ENCODE measurements at regions not wholly inside any gene's neighbourhood (a gene's known extent, or its start where the extent isn't known, plus 50 kb on each side); places are given as distances from the start of the nearest gene placed in this dataset.
"Not testable (repeated sequence)": the region's sequence is repeated elsewhere in the genome, so short reads cannot be mapped to it uniquely, and the experiment has no call there.

- not testable (repeated sequence) for H3K27me3 ChIP-seq (ENCODE audit: control insufficient read depth, insufficient read depth, low read length); DNase-seq (ENCODE audit: low read depth); H3K4me3 ChIP-seq (ENCODE audit: low read depth, low read length); H3K36me3 ChIP-seq (ENCODE audit: control insufficient read depth, insufficient read depth, low read length)
Measured at GRCh38 chr2:111496176-111496575, 375.5 kb downstream of the BCL2L11 start.

GRCh38 chr2:111496860-111497259 is 376.1 kb downstream of the BCL2L11 start:
- not testable (repeated sequence) for H3K27me3 ChIP-seq (ENCODE audit: control insufficient read depth, insufficient read depth, low read length); H3K4me3 ChIP-seq (ENCODE audit: low read depth, low read length); DNase-seq (ENCODE audit: low read depth); H3K36me3 ChIP-seq (ENCODE audit: control insufficient read depth, insufficient read depth, low read length)

- not testable (repeated sequence) for DNase-seq (ENCODE audit: low read depth); H3K4me3 ChIP-seq (ENCODE audit: low read depth, low read length); H3K27me3 ChIP-seq (ENCODE audit: control insufficient read depth, insufficient read depth, low read length); H3K36me3 ChIP-seq (ENCODE audit: control insufficient read depth, insufficient read depth, low read length)
Measured at GRCh38 chr2:111497270-111497669, 376.6 kb downstream of the BCL2L11 start.

- not testable (repeated sequence) for H3K27me3 ChIP-seq (ENCODE audit: control insufficient read depth, insufficient read depth, low read length); H3K4me3 ChIP-seq (ENCODE audit: low read depth, low read length); DNase-seq (ENCODE audit: low read depth); H3K36me3 ChIP-seq (ENCODE audit: control insufficient read depth, insufficient read depth, low read length)
Measured at GRCh38 chr2:111500536-111501062, 379.9 kb downstream of the BCL2L11 start.

GRCh38 chr2:111503844-111504570 is 380.0 kb downstream of the ANAPC1 start:
- not testable (repeated sequence) for DNase-seq (ENCODE audit: low read depth); H3K4me3 ChIP-seq (ENCODE audit: low read depth, low read length); H3K27me3 ChIP-seq (ENCODE audit: control insufficient read depth, insufficient read depth, low read length); H3K36me3 ChIP-seq (ENCODE audit: control insufficient read depth, insufficient read depth, low read length)

- not testable (repeated sequence) for H3K36me3 ChIP-seq (ENCODE audit: control insufficient read depth, insufficient read depth, low read length); DNase-seq (ENCODE audit: low read depth); H3K27me3 ChIP-seq (ENCODE audit: control insufficient read depth, insufficient read depth, low read length); H3K4me3 ChIP-seq (ENCODE audit: low read depth, low read length)
Measured at GRCh38 chr2:111504571-111504942, 379.4 kb downstream of the ANAPC1 start.

DNA sequence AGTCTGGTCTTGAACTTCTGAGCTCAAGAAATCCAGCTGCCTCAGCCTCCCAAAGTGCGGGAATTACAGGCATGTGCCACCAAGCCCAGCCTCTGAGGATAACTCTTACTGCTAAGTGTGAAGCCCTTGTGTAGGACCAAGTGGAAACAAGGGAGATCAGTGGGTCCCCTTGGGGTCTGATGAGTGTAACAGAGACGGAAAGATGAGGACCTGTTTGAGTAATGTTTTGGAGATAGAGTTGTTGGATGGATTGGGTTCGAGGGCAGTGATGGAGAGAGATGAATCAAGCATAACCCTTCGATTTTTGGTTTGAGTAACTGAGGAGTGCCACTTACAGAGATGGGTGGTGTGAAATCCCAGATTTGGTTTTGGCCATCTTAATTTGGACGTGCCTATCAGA is 378.7 kb downstream of the ANAPC1 start:
- H3K4me3 ChIP-seq (ENCODE audit: low read depth, low read length); H3K27me3 ChIP-seq (ENCODE audit: control insufficient read depth, insufficient read depth, low read length); H3K36me3 ChIP-seq (ENCODE audit: control insufficient read depth, insufficient read depth, low read length); DNase-seq (ENCODE audit: low read depth): not testable (repeated sequence)

GRCh38 chr2:111506936-111507335 is 377.1 kb downstream of the ANAPC1 start:
- H3K4me3 ChIP-seq (ENCODE audit: low read depth, low read length); H3K36me3 ChIP-seq (ENCODE audit: control insufficient read depth, insufficient read depth, low read length); DNase-seq (ENCODE audit: low read depth); H3K27me3 ChIP-seq (ENCODE audit: control insufficient read depth, insufficient read depth, low read length): not testable (repeated sequence)

DNA sequence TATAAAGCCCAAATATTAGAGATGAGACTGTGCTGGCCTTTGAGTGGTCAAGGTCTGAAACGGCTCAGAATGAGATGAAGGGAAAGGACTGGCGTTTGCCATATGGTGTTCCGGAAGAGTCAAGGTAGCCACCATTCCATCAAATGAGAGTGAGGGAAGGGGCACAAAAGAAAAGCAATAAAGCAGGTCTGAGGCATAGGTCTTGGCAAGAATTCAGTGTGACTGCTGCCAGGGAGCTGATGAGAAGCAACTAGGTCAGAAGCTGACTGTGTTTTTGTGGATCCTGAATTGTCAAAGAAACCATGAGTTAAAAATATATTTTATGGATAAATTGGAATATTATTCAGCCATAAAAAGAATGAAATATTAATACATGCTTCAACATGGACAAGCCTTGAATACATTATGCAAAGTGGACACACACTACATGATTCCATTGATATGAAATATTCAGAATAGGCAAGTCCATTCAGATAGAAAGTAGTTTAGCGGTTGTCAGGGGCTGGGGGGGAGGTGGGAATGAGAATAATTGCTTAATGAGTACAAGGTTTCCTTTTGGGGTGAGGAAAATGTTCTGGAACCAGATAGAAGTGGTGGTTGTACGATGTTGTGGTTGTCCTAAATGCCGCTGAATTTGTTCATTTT is 374.6 kb downstream of the ANAPC1 start:
- H3K27me3 ChIP-seq (ENCODE audit: control insufficient read depth, insufficient read depth, low read length); H3K4me3 ChIP-seq (ENCODE audit: low read depth, low read length); H3K36me3 ChIP-seq (ENCODE audit: control insufficient read depth, insufficient read depth, low read length); DNase-seq (ENCODE audit: low read depth): not testable (repeated sequence)

DNA sequence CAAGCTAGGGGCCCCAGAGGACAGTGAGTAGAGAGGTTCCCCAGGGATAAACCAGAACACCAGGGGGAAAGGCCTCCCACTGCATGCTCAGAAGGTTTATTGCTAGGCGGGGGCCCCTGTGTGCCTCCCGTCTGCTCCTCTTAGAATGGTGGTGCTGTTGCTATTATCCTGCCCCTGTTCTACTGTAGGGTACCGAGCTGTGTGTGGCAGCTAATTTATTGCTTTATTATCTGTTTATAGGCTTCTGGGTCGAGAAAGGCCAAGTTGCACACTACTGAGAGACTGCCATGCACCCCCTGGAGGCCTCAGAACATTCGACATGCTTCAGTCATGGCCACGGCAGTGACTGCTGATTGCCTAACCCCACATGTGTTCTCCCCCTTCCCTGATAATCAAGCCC is 373.6 kb downstream of the ANAPC1 start:
- not testable (repeated sequence) for H3K36me3 ChIP-seq (ENCODE audit: control insufficient read depth, insufficient read depth, low read length); DNase-seq (ENCODE audit: low read depth); H3K27me3 ChIP-seq (ENCODE audit: control insufficient read depth, insufficient read depth, low read length); H3K4me3 ChIP-seq (ENCODE audit: low read depth, low read length)

GRCh38 chr2:111511062-111511461 is 372.9 kb downstream of the ANAPC1 start:
- not testable (repeated sequence) for DNase-seq (ENCODE audit: low read depth); H3K27me3 ChIP-seq (ENCODE audit: control insufficient read depth, insufficient read depth, low read length); H3K4me3 ChIP-seq (ENCODE audit: low read depth, low read length); H3K36me3 ChIP-seq (ENCODE audit: control insufficient read depth, insufficient read depth, low read length)

GRCh38 chr2:111512378-111512777 is 371.6 kb downstream of the ANAPC1 start:
- not testable (repeated sequence) for H3K27me3 ChIP-seq (ENCODE audit: control insufficient read depth, insufficient read depth, low read length); H3K4me3 ChIP-seq (ENCODE audit: low read depth, low read length); DNase-seq (ENCODE audit: low read depth); H3K36me3 ChIP-seq (ENCODE audit: control insufficient read depth, insufficient read depth, low read length)

GRCh38 chr2:111514138-111514537 is 369.9 kb downstream of the ANAPC1 start:
- not testable (repeated sequence) for H3K4me3 ChIP-seq (ENCODE audit: low read depth, low read length); H3K27me3 ChIP-seq (ENCODE audit: control insufficient read depth, insufficient read depth, low read length); DNase-seq (ENCODE audit: low read depth); H3K36me3 ChIP-seq (ENCODE audit: control insufficient read depth, insufficient read depth, low read length)

- not testable (repeated sequence) for H3K4me3 ChIP-seq (ENCODE audit: low read depth, low read length); H3K27me3 ChIP-seq (ENCODE audit: control insufficient read depth, insufficient read depth, low read length); H3K36me3 ChIP-seq (ENCODE audit: control insufficient read depth, insufficient read depth, low read length); DNase-seq (ENCODE audit: low read depth)
Measured at GRCh38 chr2:111517050-111517720, 366.8 kb downstream of the ANAPC1 start.

- H3K27me3 ChIP-seq (ENCODE audit: control insufficient read depth, insufficient read depth, low read length); DNase-seq (ENCODE audit: low read depth); H3K4me3 ChIP-seq (ENCODE audit: low read depth, low read length); H3K36me3 ChIP-seq (ENCODE audit: control insufficient read depth, insufficient read depth, low read length): not testable (repeated sequence)
Measured at GRCh38 chr2:111517721-111518053, 366.3 kb downstream of the ANAPC1 start.

Measured in kidney epithelial cell (primary cell).